ENCODE measurements at regions not wholly inside any gene's neighbourhood (a gene's known extent, or its start where the extent isn't known, plus 50 kb on each side); places are given as distances from the start of the nearest gene placed in this dataset.

DNA sequence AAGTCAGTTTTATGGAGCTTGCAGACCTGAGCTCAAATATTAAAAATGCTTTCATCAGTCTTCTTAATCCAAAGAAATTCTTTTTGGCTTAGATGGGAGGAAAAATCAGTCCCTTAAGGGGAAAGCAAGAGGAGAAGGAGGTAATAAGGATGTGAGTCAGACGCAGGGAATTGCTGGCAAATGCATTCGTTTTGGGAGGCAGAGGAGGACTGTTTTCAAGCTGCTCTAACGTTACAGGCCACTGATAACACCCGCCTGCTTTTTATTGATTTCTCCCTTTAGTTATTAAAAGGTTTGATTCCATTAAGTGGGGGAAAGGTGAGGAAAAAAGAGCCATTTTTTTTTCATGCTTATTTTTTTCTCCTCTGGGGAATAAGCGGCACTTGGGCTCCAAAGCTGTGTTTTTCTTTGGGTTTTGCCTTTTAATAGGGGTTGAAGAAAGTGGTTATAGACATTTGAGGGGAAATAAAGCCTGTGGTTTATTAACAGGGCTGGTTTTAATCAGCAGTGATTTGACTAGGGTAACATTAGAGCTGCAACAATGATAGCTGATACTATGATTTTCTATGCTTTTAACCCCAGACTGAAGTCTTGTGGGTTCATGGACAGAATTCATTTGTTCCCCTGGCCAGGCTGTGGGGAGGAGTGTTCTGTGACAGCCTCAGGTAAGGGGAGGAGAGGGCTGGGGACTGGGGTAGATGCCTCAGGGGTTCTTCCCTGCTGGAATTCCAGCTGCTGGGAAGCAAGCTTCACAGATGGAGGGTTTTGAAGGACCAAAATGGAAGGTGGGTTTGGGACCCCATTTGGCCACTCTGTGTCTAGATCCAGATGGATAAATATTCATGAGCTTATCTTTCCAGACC is 225.2 kb downstream of the GAS1 start:
- DNase-seq = no peak

DNA sequence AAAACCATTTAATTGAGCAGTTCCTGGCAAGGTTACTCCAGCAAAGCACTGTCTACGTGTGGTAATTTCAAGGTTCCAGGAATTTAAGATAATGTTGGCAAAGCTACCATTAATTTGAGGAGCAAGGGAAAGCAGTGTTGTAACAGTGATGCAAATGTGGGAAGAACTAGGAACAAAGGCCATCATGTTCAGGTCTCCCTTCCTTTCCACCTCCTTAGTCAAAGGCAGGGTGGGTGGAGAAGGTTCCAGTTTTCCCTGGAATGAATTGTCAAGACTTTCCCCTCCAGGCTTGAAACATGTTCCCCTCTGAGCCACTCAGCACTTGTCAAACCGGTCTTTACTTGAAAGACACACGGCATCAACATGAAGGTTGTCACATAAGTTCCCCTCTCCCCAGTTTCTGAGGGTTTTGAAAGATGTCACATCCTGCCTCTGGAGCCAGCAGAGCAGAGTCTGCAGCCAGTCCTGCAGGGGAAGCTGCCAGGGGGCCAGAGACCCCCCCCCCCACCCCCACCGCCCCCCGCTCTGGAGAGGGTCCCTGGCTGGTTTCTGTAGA is 226.0 kb downstream of the GAS1 start:
- DNase-seq = no peak

DNA sequence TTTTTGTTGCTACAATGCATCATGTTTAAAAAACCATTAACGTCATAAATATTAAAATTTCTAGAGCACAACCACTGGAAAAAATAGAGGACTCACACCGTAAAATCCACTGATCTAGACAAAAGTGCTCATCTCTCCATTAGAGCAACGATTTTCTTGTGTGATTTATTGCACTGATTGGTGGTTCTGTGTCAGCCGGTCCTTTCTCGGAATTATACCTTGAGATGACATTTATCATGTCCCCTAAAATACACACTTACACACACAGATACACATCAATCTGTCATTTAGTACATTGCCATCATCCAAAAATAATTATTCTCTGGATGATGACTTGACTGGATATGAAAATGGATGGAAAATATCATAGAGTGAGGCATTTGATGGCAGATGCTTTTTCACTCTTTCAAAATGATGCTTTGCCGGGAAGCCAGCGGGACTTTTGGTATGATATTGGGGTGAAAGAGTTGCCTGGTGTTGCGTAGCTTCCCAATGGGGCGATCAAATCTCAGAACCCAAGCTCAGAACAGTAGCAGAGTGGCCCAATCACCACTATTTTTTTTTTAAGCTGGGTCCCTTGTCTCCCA is 226.6 kb downstream of the GAS1 start:
- DNase-seq = no peak

DNA sequence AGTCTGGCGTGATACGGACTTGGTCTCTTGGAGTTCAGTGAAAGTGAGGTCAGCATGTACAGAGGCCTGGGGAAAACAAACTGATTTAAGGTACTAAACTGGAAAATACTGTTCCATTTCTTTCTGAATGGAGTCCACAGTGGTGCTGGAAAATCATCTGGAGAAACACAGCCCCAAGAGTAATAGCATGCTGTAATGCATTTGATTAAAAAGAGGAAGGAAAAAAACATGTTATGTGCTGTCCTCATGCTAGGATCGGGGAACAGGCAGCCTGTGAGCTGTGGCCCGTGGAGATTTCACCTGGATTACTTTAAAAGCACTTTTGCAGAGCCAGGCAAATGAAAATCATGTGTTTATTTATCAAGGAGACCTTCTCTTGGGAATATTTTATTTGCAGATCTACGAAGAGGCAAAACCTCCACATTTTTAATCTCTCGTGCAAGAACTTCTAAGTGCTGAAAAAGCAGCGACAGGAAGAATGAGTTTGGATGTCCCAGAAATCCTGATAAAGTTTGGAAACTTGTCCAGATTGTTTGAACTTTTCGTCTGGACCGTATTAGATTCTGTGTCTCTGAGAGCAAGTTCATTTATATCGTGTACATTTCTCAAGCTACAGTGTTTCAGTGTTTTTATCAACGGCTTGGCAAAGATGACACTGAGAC is 228.8 kb downstream of the GAS1 start:
- DNase-seq = no peak

- DNase-seq = no peak
Measured at GRCh38 chr9:86716326-86716922, 230.9 kb downstream of the GAS1 start.

DNA sequence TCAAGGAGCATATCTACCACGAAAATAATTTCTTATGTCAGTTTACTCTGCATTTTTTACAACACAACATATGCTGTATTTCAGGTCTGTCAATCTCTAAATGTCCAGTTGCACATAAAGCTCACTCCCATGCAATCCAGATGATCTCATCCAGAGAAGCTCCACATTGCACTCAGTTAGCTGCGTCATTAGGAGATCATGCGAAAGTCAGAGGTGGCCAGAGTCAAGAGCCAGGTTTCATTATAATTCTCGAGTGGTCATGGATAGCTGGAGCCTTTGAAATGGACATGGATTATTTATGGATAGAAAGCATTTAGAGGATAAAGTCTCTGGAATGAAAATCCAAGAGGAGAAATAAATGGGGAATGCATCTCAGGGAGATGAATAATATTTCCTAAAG is 232.3 kb downstream of the GAS1 start:
- no peak for DNase-seq

- DNase-seq = no peak
Measured at GRCh38 chr9:86713970-86714369, 233.3 kb downstream of the GAS1 start.

DNA sequence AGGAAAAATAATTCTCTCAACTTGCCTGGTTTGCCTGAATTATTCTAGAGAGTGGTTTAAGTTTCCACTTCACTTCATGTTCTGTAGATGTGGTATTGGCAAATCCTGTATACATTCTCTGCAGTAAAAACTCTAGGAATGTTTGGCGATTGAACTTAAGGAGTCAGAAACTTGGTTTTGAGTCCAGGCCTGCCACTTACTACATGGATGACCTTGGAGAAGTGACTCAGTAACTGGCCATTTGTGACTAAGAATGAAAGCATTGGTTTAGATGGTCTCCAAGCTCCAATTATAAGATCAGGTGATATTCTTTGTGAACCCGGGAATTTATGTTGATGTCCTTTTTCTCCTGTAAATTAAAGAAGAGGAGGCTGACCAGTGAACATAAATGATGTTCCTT is 233.8 kb downstream of the GAS1 start:
- no peak for DNase-seq

DNA sequence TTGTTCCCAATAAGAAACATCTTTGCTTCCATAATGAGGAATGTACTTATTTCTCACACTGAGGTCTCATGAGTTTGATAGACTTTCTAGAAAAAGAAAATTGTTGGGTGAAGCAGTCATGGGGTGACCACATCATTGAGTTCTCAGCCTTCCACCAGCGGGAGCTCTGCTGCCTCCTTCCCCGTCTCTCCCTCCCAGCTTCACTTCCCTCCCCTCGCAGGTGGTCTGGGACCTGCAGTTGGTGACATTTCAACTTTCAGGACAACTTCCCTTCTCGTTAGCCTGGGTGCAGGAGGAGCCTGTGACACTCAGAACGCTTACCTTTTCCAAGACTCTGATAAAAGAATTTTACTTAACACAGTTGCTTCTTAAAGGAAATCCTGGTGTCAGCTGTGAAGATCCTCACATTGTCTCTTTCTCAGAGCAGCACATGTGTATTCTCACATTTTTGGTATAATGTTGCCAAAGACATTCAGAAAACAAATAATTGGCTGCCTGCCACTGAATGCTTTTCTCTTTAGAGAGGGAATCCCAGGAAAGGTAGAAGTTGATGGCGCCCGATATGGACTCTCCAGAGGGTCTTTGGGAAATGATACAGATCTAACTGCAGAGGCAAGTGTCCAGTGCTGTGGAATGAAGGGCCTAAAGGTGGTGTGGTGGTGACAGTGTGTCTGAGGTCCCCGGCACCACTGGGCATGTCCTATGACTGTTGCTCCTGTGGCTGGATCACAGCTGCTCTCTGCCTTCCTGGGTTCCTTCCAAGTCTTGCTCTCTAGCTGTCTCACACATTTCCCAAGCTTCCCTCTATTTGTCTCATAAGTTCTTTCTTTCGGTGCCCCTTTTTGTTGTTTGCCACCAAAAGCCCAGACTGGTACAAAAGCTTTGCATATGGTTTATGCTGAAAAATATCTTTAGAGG is 238.1 kb downstream of the GAS1 start:
- no peak for DNase-seq

DNA sequence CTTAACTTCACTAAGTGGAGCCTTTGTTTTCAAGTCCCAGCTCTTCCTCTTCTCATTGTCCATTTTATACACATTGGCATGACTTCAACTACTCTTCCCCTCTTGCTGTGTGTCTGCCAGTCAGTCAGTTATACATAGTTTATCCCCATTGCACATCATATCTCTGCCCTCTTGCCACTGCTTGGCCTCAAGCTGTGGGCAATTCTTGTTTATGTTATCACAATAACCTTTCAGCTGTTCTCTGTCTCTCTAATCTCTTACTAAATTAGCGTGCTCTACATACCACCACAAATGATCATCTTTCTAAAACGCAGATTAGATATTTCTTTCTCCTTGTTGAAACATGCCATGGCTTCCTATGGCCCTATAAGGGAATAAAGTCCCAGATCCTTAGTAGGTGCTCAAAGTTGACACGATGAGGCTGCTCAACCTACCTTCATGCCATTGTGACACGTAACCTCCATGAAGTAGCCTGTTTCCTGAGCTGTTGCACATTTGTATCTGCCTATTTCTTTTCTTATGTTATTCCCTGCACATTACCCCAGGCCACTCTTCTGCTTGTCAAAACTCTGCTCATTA is 239.3 kb downstream of the GAS1 start:
- DNase-seq = no peak

- peak; percentile 6 for DNase-seq
Measured at GRCh38 chr9:86706391-86706790, 240.9 kb downstream of the GAS1 start.

GRCh38 chr9:86705490-86705889 is 241.8 kb downstream of the GAS1 start:
- DNase-seq = no peak

DNA sequence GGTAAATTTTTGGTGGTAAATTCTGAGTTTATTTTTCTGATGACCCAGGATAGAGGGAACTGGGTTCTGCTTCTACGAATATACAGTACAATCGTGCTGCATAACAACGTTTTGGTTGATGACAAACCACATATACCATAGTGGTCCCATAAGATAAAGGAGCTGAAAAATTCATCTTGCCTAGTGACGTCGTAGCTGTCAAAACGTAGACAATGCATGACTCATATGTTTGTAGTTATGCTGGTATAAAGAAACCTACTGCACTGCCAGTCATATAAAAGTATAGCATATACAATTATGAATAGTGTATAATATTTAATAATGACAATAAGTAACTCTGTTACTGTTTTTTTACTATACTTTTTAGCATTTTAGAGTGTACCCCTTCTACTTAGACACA is 244.0 kb downstream of the GAS1 start:
- DNase-seq = peak; percentile 50

- DNase-seq = no peak
Measured at GRCh38 chr9:86700629-86701028, 246.7 kb downstream of the GAS1 start.

DNA sequence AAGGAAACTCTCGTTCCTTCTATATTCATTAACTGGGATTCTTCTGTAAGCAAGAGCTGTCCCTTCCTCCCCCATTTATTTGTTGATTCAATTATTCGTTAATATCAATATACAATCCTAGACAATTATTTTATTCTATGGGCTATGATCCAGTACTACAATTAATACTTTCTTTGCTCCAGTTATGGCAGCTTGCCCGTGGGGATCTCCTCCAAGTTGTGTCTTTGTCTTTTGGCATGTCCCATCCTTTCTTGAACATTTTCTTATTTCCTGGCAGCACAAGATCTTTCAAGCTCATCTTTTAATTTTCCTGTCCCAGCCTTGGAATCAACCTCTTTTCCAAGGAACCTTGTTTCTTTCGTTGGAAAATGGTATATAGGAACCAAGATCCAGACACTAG is 249.3 kb downstream of the GAS1 start:
- DNase-seq = no peak

GRCh38 chr9:86697213-86697612 is 250.1 kb downstream of the GAS1 start:
- DNase-seq = no peak

DNA sequence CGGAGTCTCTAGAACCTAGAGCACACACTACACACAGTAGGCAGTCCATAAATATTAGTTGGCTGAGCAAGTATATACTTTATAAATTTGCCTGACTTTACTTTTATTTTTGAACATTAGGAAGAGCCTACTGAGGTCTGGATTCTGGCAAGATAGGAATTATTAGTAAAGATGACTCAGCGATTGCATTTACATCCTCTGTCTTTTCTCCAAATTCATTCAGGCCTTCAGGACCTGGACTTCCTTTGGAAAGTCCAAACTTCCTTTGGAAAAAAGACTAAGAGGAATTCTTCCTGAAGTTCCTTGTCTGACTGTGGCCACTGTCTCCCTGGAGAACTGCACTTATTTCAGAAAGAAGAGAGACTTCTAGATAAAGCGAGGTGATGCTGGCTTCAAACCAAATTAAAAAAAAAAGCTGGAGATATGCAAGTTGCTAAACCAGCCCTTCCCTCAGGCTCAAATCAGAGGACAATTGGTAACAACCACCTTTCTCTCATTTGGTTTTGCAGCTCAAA is 251.3 kb downstream of the GAS1 start:
- DNase-seq = no peak

DNA sequence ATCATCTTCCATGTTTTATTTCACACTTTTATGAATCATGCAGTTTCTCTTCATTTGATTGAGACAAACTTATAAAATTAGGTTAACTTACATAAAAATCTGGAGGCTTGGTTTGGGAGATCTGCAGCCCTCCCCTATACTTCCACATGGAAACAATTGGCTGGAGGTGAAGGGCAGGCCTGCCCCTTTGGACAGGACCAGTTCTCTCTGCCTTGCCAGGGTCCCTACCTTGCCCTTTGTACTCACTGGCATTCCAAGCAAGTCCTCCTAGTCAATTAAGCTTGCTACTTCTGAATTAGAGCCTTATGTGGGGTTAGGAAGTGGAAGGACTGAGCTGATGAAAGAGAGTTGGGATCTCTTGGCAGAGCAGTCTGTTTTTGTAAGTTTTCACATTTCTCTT is 257.3 kb downstream of the GAS1 start:
- DNase-seq = no peak

DNA sequence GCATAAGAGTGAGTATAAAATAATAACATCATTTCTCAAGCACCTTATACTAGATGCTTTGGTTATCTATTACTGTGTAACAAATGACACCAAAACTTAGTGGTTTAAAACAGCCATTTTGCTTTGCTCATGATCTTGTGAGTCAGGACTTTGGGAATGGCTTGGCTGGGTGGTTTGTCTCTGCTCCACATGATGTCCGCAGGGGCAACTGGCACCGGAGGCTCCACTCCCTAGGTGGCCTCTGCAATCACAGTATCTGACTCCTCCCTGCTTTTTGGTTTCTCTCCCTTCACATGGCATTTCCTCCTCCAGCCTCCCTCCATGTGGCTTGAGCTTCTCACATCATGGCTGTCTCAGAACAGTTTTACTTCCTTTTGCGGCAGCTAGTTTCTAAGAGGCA is 259.5 kb downstream of the GAS1 start:
- DNase-seq = no peak

DNA sequence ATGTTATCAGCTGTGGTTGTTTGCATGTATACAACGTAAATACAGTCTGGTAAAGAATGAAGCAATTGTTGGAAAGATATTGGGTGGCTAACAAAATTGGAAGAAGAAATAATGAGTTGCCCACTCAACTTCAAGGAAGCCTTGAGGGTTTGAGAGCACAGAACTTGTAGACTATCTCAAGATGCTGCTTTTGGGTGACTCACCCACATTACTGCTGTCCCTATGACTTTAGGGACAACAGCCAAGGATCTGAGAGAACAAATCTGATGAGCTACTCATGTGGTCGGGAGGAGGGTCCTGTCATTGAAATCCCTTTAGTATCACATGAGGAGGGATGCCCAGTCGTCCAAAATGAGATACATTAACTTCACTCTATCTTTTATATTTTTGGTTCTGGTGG is 261.8 kb downstream of the GAS1 start:
- DNase-seq = no peak

DNA sequence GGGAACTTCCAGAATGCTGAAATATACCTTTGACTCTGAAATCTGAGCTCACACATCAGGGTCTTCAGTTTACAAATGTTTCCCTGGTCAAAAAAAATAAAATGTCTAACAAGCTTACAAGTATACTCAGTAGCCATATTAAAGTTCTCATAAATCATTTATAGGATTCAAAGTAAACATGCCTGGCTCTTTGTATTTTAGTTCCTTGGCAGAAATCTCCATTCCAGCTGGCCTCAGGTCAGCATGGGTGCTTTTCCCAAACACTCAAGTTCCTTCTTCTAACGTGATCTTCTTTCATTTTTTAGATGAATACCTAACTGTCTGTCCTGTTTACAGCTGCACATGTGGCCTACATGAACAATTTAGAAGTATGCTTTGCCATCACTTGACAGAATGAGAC is 263.2 kb downstream of the GAS1 start:
- no peak for DNase-seq

DNA sequence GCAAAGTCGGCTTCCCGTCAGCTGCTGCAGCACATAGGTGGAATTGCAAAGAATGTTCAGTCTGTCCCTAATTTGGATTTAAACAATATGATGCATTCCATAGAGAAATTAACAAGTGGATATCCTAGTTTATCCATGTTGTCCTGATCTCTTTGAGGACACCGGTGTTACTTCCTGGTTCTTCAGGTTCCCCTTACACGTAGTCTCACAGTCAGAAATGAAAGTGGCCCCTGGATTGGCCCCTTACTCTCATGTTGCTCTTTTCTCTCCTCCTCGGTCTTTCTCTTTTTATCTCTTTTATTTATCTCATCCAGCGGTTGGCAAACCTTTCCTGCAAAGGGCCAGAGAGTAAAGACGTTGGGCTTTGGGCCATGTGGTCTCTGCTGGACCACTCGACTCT is 265.1 kb downstream of the GAS1 start:
- no peak for DNase-seq
